Stomach (tissue), 8 donors: ENCODE measurements at regions not wholly inside any gene's neighbourhood (a gene's known extent, or its start where the extent isn't known, plus 50 kb on each side); places are given as distances from the start of the nearest gene placed in this dataset.

Experiments used
- DNase-seq, 2 donors: peaks; one replicate each; pipeline versions ENCODE4 v3.0.0 to v3.0.0-alpha.2; 2013 to 2019
- H3K27ac ChIP-seq, 5 donors: fragments of 200-600 bp in 4 of 5; sonication (generic) in 4 of 5; one replicate each; pipeline ENCODE4 v1.5.1; 2013 to 2019; ENCODE audit warnings: mild to moderate bottlenecking in 1 of 5, moderate library complexity in 1 of 5
- H3K27me3 ChIP-seq, 3 donors: fragments of 200-600 bp; sonication (generic); one replicate each; pipeline ENCODE4 v1.5.1; 2017 to 2019; ENCODE audit warnings: mixed run types in 1 of 3
- H3K36me3 ChIP-seq, 4 donors: fragments of 200-600 bp; sonication (generic); 1 replicate in 3 of 4; 2 replicates in 1 of 4; pipeline ENCODE4 v1.5.1; 2016 to 2019
- H3K4me1 ChIP-seq, 4 donors: fragments of 200-600 bp; sonication (generic); one replicate each; pipeline ENCODE4 v1.5.1; 2016 to 2019
- H3K4me3 ChIP-seq, 4 donors: fragments of 200-600 bp; sonication (generic) in 3 of 4; one replicate each; pipeline ENCODE4 v1.5.1; 2016 to 2019; ENCODE audit warnings: mild to moderate bottlenecking in 1 of 4
- H3K9me3 ChIP-seq, 4 donors: fragments of 200-600 bp; sonication (generic); one replicate each; pipeline ENCODE4 v1.5.1; 2016 to 2019
- CTCF ChIP-seq, 7 experiments: fragments of 450-650 bp in 4 of 7; fragments of 200-600 bp in 3 of 7; sonication (generic) in 3 of 7; IDR thresholded peaks; one replicate each; pipeline ENCODE4 v1.5.1; 2016 to 2019; ENCODE audit warnings: antibody characterized with exemption in 7 of 7, control low read depth in 2 of 7, mild to moderate bottlenecking in 1 of 7
- EP300 ChIP-seq: sonication (generic); formaldehyde crosslinking; IDR thresholded peaks from one replicate; pipeline ENCODE4 v1.6.1; 2017; ENCODE audit warnings: antibody characterized with exemption
- POLR2A ChIP-seq, 4 donors: fragments of 450-650 bp; IDR thresholded peaks; one replicate each; pipeline ENCODE4 v1.6.1; 2016; ENCODE audit warnings: antibody characterized with exemption in 4 of 4, control low read depth in 2 of 4, mild to moderate bottlenecking in 1 of 4, moderate library complexity in 1 of 4
- POLR2AphosphoS5 ChIP-seq, 3 donors: sonication (generic); formaldehyde crosslinking; IDR thresholded peaks; one replicate each; pipeline ENCODE4 v1.6.1; 2016; ENCODE audit warnings: antibody characterized with exemption in 3 of 3
- WGBS, 5 donors: extraction: QIAGEN DNeasy Blood & Tissue Kit in 3 of 5; methylation state at CpG; one replicate each; pipeline versions ENCODE4 v1.1.5 to v1.1.7; 2013 to 2018; 5-methylcytosine and 5-hydroxymethylcytosine counted together
- intact Hi-C: fragments of 100-400 bp; cut with DNase I; formaldehyde crosslinking; loops from one replicate; pipeline ENCODE4 v1.15.1; 2023; ENCODE audit warnings: low total_unique reads
- donor health status: healthy with polysubstance abuse.
- donor health status: Bipolar disorder and iron deficiency.
- donor health status: healthy.

GRCh38 chr15:69830430-69830829 lies 267.3 kb downstream of the TLE3 start:
- Histone ChIP-seq H3K4me1 (no peaks in the 10 kb centered on the region), H3K9me3 (no peaks in the 10 kb centered on the region), H3K27me3 (no peaks in the 10 kb centered on the region), H3K27ac (no peak overlapping the region), H3K36me3 (no peaks in the 10 kb centered on the region), H3K4me3 (no peak overlapping the region)
- WGBS, 5 donors: 72 to 84% (median 80%) methylated on average over 4 of the region's 4 CpGs
- DNase-seq: no peak
- no peak for TF ChIP-seq POLR2A (IDR thresholded peaks at IDR 0.05)
- no peak for TF ChIP-seq CTCF (IDR thresholded peaks at IDR 0.05)
- TF ChIP-seq EP300: no peak
- TF ChIP-seq POLR2AphosphoS5 (IDR thresholded peaks at IDR 0.05): no peak
- intact Hi-C loops: no loop called here

- intact Hi-C loops: no loop called here
- DNase-seq: no peak
- WGBS, 5 donors: 93 to 96% (median 93%) methylated on average over 4 of the region's 4 CpGs
- no peaks in the 10 kb centered on the region for H3K36me3 ChIP-seq
- H3K4me1 ChIP-seq: no peaks in the 10 kb centered on the region
- no peaks in the 10 kb centered on the region for H3K9me3 ChIP-seq
- no peak overlapping the region for H3K27ac ChIP-seq
- no peaks in the 10 kb centered on the region for H3K27me3 ChIP-seq
- H3K4me3 ChIP-seq: no peak overlapping the region
- no peak for TF ChIP-seq POLR2AphosphoS5 (IDR thresholded peaks at IDR 0.05)
- TF ChIP-seq EP300: no peak
- TF ChIP-seq POLR2A (IDR thresholded peaks at IDR 0.05): no peak
- TF ChIP-seq CTCF (IDR thresholded peaks at IDR 0.05): no peak
These were observed 266.8 kb downstream of the TLE3 start for GRCh38 chr15:69830876-69831275.

DNA sequence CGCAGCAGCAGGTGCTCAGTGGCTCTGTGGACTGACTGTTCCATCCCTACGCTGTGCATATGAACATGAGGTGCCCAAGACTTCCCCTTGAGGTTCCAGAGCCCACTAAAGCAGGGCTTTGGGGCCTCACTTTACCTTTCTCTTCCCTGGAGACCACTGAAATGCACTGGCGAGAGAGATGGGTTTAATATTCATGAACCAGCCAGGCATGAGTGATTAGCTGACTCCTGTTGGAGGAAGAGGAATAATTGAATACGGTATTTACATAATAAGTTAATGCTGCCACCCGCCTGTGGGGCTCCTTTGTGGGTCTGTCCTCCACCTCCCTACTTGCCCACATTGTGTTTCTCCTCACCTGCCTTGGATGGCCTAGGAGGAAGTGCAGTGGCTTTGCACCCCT lies 263.4 kb downstream of the TLE3 start:
- intact Hi-C loops: no loop called here
- no peaks in the 10 kb centered on the region for H3K27me3 ChIP-seq
- no peaks in the 10 kb centered on the region for H3K36me3 ChIP-seq
- no peaks in the 10 kb centered on the region for H3K9me3 ChIP-seq
- TF ChIP-seq POLR2A (IDR thresholded peaks at IDR 0.05): no peak
- no peak for TF ChIP-seq EP300
- TF ChIP-seq POLR2AphosphoS5 (IDR thresholded peaks at IDR 0.05): no peak
- TF ChIP-seq CTCF (IDR thresholded peaks at IDR 0.05): no peak
- no peak for DNase-seq
- H3K4me1 ChIP-seq: no peaks in the 10 kb centered on the region
- 85 to 93% (median 87%) methylated on average over 5 of the region's 5 CpGs for WGBS, 5 donors
- H3K4me3 ChIP-seq: no peak overlapping the region
- no peak overlapping the region for H3K27ac ChIP-seq

DNA sequence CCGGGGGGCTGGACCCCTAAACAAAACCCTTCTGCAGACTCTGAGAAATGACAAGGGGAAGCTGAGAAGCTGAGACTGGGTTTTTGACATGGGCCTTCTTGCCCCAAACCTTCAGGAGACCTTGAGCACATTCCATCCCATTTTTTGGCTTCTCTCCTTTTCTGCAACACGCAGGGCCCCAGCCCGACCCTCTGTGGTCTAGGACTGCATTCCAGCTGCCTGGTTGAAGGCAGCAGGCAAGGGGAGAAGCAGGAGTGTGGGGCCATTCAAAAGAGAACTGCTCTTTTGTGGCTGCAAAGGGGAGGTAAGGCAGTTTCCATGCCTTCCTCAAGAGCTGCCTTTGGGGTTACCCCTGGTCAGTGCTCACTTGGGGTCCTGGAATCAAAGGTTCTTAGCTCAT lies 263.0 kb downstream of the TLE3 start:
- WGBS, 5 donors: 38 to 54% (median 50%) methylated on average over 3 of the region's 3 CpGs
- intact Hi-C loops: no loop called here
- no peaks in the 10 kb centered on the region for H3K4me1 ChIP-seq
- TF ChIP-seq POLR2A (IDR thresholded peaks at IDR 0.05) (no peak), CTCF (IDR thresholded peaks at IDR 0.05) (no peak), POLR2AphosphoS5 (IDR thresholded peaks at IDR 0.05) (no peak), EP300 (no peak)
- no peak overlapping the region for H3K4me3 ChIP-seq
- H3K9me3 ChIP-seq: no peaks in the 10 kb centered on the region
- no peak for DNase-seq
- H3K27ac ChIP-seq: no peak overlapping the region
- no peaks in the 10 kb centered on the region for H3K27me3 ChIP-seq
- H3K36me3 ChIP-seq: no peaks in the 10 kb centered on the region
